NOMO-1 treated with DMSO at 0.1 percent for 48 hours (cell line): ENCODE measurements at regions not wholly inside any gene's neighbourhood (a gene's known extent, or its start where the extent isn't known, plus 50 kb on each side); places are given as distances from the start of the nearest gene placed in this dataset.
A peak's percentile ranks its signal among the peaks of the same experiment; 100 is the strongest.

Experiments
- DNase-seq: peaks from one replicate; lab custom pipeline; 2025; ENCODE audit not compliant: unreplicated experiment; lab: John Stamatoyannopoulos, UW

GRCh38 chr10:31720546-31720945 is 208.1 kb downstream of the ARHGAP12 start:
- DNase-seq = no peak

DNA sequence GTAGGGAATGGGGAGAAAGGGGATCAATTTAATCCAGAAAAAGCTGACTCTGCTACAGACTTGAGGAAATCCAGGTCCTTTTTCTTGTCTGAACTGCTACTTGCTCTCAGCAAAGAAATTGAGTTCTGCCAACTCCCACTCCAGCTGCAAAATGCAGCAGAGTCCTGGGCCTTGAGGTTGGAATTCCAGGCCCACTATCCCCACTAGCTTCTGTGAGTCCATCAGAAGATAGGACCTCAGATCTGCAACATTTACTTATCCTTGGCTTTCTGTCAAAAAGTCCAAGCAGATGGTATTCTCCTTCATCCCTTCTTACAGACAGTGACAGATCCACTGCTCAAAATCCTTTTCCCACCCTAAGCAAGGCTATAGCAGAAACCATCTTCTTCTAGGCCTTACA is 219.2 kb downstream of the ARHGAP12 start:
- DNase-seq = no peak

- DNase-seq = no peak
Observed at GRCh38 chr10:31709028-31709427, 219.6 kb downstream of the ARHGAP12 start.

DNA sequence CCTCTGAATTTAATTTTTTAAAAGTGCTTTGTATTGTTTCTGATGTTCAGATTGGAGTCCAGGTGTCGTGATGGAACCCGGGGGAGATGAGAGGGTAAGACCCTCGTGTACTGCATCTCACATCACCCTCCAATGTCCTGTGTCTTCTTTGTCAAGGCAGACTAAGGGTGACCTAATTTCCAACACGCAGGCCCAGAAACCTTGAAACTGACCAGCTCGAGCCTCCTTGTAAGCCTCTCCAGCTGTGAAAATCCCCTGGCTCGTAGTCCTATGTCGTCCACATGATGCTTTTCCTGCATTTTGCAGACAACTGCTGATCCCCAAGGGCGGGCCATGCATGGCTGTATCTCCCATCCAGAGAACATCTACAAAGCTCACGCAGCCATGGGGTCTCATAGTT is 220.2 kb downstream of the ARHGAP12 start:
- DNase-seq = no peak

GRCh38 chr10:31708046-31708445 is 220.6 kb downstream of the ARHGAP12 start:
- DNase-seq = no peak

DNA sequence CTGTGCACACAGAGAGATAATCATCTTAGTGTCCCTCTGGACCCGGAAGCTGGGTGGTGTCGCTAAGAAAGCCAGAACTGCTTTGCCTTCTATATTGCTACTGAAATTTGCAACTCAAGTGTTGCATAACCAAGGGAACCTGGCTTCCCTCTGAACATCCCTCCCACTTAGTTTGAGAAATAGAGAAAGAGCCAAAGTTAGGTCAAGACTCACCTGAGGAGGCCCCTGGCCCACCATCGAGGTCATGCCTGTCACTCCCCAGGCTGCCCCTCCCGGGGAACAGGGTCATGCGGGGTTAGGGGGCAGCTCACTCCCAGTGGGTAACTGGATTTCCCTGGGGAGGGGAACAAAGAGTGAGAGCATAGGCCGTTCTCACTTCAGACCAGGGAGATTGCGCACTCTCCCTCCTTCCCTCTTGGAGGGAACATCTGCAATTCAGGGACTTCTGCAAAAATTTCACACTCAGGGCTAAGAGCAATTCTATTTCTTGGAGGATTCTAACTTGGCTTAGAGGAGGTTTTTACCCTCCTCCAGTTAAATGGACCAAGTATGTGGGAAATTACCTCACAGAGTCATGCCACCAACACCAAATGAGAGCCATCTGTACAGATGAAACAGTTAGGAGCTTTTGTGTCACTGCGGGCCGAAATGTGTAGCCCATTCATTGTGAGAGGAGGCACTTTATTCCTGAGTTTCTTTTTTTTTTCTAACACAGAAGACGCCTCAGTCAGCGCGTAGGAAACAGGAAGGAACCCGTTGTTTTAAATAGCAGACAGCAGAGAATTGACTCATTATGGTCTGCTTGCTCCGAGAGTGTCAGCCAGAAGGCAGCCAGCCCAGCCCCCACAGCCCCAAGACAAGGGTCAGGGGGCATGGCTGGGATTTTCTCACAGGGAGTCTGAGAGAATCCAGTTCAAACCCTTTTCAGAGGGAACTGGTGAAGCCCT is 221.3 kb downstream of the ARHGAP12 start:
- DNase-seq = peak; percentile 82

GRCh38 chr10:31706464-31707092 is 222.1 kb downstream of the ARHGAP12 start:
- no peak for DNase-seq

DNA sequence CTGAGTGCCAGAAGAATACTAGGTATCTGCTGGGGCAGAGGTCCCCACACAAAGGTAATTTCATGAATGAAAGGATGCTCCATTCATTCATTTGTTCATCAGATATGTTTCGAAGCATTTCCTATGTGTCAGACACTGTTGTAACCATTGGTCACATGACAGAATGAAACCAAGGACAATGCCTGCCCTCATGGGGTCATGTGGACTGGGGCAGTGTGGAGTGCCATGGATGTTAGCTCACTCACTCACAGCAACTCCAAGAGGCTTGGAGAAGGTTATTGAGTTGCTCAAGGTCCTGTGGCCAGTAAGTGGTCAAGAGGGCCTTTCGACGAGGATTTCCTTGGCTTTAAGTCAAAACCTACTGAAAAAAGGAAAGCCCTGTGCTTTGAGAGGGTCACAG is 223.5 kb downstream of the ARHGAP12 start:
- DNase-seq = no peak

- no peak for DNase-seq
Observed at GRCh38 chr10:31704195-31704594, 224.4 kb downstream of the ARHGAP12 start.

- no peak for DNase-seq
Observed at GRCh38 chr10:31702954-31703353, 225.7 kb downstream of the ARHGAP12 start.

GRCh38 chr10:31702005-31702404 is 226.6 kb downstream of the ARHGAP12 start:
- DNase-seq = peak; percentile 75

GRCh38 chr10:31701546-31701945 is 227.1 kb downstream of the ARHGAP12 start:
- no peak for DNase-seq

DNA sequence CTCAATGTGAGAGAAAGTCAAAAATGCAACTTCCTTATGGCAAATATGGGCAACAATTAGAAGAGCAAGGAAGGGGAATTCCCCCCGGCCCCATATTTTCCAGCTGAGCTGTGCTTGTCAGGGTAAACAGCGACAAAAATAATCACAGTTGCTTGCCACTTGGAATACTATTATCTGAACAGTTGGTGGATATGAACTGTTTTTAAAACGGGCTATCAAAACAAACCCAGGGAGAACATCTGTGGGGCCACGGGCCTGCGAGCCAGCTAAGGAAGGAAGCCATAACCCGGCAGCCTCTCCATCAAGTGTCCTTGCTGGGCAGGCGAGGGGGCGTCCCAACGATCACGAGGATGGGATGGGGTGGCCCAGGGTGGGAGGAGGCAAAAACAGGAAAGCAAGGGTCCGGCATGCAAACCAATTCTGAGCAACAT is 228.4 kb downstream of the ARHGAP12 start:
- no peak for DNase-seq

DNA sequence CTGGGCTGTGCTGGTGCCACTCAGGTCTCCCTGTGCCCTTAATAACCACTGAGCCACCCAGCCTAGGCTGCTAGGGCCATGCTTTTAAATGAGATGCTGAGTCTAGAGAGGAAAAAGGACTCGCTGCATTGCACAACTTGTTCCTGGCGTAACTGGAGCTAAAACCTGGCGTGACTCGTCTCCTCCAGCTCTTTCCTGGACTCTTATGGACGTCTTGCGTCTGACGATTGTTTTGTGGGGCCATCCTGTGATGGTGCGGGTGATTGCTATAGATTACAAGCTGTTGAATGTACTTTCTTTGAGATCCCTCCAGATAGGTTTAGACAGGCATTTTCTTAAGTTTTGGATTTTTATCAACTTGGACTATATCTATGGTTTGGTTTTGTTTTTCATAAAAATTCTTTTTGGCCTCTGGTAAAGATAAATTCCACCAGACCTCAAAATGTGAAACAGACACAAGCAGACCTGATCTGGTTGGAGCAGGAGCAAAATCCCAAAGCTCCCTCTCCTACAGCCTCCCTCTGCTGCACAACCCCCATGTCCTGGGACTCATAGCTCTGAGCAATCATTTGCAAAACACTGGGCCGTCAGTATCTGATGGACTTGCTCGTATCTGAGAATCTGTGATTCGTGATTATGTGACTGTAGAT is 230.3 kb downstream of the ARHGAP12 start:
- DNase-seq = no peak

DNA sequence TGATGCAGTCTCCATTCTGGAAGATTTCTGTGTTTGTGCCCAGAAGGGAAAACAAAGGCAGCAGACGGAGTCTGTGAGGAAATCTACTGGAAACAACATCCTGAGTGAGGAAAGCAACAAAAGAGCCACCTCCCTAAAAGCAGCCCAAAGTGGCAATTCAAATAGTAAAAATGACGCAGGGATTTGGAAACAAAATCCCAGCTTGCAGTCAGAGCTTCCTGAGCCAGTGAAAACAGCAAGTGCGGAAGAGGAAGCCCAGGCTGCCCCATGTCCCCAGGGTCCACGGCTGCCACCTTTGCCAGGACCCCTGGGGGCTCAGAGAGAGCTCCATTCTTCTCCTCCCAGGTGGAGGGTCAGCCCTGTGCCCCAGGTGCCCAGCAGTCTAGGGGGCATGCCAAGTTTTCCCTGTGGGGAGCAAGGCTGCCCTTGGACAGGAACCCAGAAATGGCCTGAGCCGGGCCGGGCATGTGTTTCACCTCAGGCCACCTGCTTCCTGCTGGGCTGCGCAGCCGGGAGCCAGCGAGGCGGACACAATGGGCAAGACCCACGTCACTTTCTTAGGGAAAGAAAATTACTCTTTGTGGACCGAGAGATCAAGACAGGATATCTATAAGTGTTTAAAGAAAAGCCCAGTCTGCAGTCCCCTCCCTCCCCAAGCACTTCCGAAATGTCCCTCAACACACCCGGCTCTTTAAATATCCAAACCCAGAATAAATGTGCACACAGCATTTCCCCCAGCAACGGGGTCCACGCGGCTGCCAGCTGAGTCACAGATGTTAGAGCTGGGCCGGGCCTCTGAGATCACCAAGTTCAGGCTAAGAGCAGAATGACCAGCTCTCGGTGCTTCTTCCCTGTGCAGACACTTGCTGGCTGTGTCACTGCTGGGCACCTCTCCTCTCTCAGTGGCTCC is 231.1 kb downstream of the ARHGAP12 start:
- DNase-seq = no peak

DNA sequence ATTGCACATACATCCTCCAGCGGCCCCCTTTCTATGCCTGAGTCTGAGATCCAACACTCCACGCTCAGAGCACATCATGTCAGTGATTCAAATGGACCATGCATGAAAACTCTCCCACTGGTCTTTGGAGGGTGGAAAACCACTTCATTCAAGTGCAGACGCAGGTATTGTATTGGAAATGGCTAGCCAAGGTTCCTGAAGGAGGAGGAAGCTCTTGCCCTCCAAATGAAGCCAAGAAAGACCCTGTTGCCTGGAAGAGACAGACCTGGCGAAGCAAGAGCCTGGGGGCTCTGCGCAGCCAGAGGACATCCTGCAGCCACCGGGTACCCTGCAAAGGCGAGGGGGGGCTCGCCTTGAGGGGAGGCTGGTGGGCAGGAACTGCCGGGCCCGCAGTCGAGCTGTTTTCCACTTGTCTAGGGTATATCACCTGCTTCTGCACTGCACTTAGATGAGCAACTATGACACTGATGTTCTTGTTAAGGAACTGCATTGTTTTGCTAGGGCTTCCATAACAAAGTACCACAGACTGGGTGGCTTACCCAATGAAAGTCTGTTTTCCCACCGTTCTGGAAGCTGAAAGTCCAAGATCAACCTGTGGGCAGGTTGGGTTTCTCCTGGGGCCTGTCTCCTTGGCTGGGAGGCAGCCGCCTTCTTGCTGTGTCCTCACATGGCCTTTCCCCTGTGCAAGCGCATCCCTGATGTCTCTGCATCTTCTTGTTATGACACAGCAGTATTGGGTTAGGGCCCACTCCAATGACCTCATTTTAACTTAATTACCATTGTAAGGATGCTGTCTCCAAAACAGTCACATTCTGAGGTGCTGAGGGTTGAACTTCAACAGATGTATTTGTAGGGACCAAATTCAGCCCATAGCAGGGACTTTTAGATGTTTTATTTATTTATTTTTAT is 233.4 kb downstream of the ARHGAP12 start:
- no peak for DNase-seq

GRCh38 chr10:31694126-31694685 is 234.4 kb downstream of the ARHGAP12 start:
- no peak for DNase-seq

DNA sequence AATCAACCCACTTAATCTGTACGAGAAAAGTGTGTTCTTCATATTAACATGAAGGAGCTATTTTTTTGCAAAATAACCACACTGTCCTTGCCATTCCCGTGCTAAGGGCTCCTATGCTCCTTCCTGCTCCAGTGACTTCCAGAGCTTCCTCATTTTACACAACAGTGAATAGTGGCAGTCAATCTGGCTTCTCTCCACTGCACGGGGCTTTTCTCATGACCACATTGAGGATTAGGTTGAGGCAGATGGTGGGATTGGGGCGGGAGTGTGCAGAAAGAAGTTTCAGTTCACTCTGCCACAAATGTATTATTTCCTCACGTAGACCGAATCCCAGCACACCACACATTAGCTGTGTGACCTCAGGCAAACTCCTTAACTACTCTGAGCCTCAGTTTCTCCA is 235.1 kb downstream of the ARHGAP12 start:
- no peak for DNase-seq

GRCh38 chr10:31689233-31689632 is 239.4 kb downstream of the ARHGAP12 start:
- no peak for DNase-seq
